ENCODE measurements at regions not wholly inside any gene's neighbourhood (a gene's known extent, or its start where the extent isn't known, plus 50 kb on each side); places are given as distances from the start of the nearest gene placed in this dataset.

DNA sequence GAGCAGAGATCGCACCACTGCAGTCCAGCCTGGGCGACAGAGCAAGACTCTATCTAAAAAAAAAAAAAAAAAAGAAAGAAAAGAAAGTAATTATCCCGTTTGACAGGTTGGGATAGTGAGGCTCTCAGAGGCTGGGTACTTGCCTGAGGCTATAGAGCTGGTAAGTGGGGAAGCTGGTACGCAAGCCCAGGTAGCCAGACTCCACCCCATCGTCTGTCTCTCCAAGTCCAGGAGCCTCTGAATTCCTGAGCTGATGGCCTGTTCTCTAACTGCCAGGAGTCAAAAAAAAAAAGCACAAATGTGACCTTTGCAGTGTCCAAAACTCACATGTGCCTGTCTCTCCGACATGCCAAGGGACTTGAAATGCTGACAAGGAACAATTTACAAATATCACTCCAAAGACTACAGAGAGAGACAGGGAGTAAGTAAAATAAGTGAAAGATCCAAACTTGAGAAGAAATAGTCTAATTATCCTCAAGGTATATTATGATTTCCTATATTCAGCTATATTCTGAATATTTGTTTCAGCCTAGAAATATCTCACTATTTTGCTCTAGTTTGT is 109.1 kb upstream of the SCAF8 start:
- TF ChIP-seq, protein P1, sequence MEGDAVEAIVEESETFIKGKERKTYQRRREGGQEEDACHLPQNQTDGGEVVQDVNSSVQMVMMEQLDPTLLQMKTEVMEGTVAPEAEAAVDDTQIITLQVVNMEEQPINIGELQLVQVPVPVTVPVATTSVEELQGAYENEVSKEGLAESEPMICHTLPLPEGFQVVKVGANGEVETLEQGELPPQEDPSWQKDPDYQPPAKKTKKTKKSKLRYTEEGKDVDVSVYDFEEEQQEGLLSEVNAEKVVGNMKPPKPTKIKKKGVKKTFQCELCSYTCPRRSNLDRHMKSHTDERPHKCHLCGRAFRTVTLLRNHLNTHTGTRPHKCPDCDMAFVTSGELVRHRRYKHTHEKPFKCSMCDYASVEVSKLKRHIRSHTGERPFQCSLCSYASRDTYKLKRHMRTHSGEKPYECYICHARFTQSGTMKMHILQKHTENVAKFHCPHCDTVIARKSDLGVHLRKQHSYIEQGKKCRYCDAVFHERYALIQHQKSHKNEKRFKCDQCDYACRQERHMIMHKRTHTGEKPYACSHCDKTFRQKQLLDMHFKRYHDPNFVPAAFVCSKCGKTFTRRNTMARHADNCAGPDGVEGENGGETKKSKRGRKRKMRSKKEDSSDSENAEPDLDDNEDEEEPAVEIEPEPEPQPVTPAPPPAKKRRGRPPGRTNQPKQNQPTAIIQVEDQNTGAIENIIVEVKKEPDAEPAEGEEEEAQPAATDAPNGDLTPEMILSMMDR (conservative IDR thresholded peaks at IDR 0.05; ENCODE audit: low read depth, low read length), result no peak
- no peak for TF ChIP-seq EZH2 (IDR thresholded peaks at IDR 0.05; ENCODE audit: low read length, unreplicated experiment)
